Cerebellar cortex (tissue), 1 donor: ENCODE measurements at regions not wholly inside any gene's neighbourhood (a gene's known extent, or its start where the extent isn't known, plus 50 kb on each side); places are given as distances from the start of the nearest gene placed in this dataset.
A peak's percentile ranks its signal among the peaks of the same experiment; 100 is the strongest.
"Not testable (repeated sequence)": the region's sequence is repeated elsewhere in the genome, so short reads cannot be mapped to it uniquely, and the experiment has no call there.

Experiments
- DNase-seq: peaks from one replicate; pipeline ENCODE4 v3.0.0-alpha.2; 2015; ENCODE audit warnings: low spot score

DNA sequence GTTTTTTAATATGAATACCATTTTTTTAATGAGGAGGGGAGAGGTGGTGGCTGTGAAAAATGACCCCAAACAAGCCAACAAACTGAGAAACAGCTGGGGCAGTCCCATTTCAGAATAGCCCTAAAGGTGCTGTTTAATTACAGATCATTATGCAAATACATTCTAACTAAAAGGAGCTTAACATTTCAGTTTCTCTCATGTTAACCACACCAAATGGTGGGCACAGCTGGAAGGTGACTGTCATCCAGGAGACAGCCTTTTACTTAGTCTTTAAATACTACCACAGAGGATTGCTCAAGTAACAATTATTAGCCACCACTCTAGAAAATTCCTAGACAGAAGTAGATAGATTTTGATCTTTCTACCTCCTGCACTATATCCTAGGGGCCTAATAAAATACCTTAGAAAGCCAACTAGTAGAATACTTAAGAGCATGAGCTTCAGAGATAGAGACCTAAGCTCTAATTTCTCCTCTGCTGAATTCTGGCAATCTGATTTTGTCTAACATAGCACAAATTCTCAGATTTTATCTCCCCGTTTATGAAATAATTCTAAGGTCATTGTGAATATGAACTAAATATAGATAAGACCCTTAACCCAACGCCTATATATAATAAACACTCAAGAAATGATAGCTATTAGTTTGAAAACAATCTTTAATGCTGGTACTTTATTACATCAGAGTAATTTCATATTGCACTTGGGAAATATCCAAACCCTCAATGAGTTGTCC, 615.1 kb upstream of the NRSN1 start:
- no peak for DNase-seq

GRCh38 chr6:23511817-23512216, 614.2 kb upstream of the NRSN1 start:
- no peak for DNase-seq

GRCh38 chr6:23518294-23518693, 607.7 kb upstream of the NRSN1 start:
- no peak for DNase-seq

DNA sequence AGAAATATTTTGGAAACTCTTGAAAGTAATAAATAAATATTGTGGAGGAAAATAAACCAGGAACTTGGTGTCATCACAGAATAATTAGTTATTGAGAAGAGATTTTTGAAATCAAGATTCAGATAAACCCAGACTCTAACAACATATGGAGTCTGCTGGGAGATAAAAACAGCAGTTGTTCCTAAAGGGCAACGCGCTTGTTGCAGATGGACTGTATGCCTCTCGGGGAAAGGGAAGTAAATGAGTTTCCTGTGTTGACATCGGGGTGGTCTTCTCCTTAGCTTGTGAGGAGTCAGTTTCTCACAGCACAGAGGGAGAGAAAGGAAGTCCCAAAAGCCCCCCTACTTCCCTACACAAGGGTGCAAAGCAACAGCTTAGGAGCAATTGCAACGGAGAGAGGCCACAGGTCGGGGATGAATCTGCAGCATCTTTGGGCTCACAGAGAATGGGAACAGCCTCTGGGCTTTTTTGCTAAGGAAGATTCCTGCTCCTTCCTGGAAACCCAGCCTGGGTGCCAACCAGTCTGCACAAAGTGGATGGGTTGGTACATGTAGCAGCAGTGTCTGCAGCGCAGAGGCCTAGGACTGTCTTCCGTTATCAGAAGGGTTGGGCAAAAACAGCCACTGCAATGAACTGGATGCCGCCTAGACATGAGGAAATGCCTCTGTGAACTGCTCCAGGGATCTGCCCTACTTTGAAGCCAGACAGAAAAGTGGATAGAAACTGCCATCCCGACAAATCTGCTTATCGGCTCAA, 603.0 kb upstream of the NRSN1 start:
- DNase-seq: no peak

DNA sequence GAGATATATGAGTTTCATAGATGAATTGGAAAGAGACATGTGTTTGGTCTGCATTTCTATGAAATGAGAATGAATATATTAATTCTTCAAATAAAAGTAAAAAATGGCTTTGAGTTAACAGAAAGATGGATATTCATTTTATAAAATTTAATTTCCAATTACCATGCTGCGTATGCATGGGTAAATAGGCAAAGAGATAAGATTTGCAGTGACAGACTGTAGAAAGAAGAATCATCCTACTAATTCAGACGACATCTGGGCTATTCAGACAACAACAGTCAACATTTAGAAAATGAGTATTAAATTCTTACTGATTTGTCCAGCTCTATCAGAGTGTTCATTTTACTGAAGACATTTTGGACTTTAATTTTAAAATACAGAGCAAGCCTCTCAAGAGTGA, 602.2 kb upstream of the NRSN1 start:
- no peak for DNase-seq

DNA sequence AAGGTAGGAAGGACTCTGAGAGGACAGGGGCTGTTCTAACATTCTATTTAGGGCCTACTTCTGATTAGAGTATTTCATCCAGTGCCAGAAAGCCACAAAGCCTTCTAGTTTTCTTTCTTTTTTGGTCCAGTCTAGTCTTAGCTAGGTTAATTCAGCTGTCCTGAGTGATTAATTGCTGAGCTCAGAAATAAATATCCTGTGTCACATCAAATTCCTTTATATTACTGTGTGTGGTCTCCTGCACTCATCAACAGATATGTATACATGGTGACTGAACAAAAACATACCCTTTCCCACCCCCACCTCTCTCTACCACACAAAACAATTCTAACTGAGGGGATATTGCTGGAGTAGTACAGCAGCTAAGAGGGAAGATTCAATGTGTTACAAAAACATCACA, 601.5 kb upstream of the NRSN1 start:
- DNase-seq: no peak

DNA sequence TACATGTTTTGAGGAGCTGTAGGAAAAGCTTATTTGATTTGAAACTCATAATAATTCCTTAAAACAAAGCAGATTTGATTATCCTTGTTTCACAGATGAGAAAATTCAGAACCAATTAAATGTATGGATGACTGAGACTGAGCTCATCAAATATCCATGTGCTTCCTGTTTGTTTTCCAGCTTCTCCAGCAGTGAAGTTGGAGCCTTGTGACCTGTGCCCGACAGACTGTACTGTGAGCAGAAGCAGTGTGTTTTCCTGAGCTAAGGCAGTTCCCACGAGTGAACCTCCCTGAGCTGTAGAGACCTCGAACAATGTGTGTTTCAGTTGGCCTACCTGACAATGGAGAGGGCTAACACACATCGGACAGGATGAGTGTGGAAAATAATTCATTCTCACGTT, 599.5 kb upstream of the NRSN1 start:
- DNase-seq: no peak

DNA sequence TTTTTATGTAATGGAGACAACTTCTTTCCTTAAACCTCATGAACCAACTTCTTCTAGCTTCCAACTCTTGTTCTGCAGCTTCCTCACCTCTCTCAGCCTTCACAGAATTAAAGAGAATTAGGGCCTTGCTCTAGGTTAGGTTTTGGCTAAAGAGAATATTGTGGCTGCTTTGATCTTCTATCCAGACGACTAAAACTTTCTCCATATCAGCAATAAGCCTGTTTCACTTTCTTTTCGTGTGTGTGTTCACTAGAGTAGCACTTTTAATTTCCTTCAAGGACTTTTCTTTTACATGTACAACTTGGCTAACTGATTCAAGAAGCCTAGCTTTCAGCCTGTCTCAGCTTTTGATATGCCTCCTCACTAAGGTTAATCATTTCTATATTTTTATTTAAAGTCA, 596.1 kb upstream of the NRSN1 start:
- no peak for DNase-seq

DNA sequence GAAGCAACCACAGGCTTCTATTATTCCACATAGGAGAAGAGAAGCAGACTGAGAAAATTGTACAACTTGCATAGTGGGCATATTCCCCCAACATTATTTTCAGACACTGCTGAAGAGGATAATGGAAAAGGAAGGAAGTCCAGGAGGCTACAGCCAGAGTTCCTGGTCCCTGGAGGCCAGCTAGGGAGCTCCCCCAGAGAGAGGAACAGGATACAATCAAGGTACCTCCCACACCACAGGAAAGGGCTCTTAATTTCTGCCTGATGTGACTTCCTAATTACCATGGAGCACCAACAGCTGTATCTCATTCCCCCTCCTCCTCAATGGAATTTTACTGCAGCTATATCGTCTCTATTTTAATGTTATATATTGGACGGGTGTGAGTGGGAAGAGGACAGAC, 594.3 kb upstream of the NRSN1 start:
- DNase-seq: no peak

- no peak for DNase-seq
Measured at GRCh38 chr6:23532227-23532626, 593.8 kb upstream of the NRSN1 start.

- peak; percentile 2 for DNase-seq
Measured at GRCh38 chr6:23533311-23533710, 592.7 kb upstream of the NRSN1 start.

- DNase-seq: peak; percentile 91
Measured at GRCh38 chr6:23533944-23534343, 592.1 kb upstream of the NRSN1 start.

- DNase-seq: no peak
Measured at GRCh38 chr6:23534351-23534750, 591.7 kb upstream of the NRSN1 start.

DNA sequence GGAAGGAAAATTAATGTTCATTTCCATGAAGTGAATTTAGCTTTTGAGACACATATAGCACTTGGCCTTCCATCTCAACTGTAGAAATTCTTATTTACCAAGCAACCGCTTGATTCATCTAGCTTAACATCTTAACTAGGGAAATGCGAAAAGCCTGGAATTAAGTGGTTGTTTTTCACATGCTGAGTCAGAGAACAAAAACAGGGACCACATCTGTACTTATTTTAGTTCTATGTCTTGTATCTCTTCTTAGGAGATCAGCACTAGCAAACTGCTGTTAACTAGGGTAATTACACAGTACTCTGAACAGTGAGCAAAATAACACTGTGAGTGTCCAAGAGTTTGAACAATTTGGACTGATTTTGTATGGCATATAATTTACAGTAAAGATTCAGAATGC, 590.9 kb upstream of the NRSN1 start:
- DNase-seq: no peak

DNA sequence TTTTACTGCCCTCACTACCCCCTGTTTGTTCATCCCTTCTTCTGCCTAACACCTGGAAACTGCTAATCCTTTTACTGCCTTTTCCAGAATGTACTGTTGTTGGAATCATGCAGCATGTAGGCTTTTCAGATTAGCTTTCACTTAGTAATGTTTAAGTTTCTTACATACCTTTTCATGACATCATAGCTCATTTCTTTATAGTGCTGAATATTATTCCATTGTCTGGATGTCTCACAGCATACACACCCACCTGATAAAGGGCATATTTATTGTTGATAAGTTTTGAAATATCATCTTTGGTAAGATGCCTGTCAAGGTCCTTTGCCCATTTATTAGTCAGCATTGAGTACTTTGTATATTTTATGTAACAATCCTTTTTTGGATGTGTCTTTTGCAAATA, 588.2 kb upstream of the NRSN1 start:
- DNase-seq: no peak

DNA sequence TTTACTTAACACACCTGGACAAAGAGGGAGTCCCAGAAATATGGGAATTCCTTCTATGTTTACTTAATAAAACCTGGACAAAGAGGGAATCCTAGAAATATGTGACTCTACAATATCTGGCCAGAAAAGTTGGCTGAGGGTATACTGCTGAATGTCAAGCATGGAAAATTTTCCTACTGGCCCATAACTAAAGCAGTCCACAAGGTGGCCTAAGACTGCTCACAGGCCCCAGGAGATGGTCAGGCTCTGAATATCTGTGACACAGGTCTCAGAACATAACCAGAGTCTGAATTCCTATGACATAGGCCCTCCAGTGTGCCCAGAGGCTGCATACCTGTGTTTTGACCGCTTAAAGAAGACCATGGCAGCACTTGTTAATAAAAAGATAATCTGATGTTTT, 578.2 kb upstream of the NRSN1 start:
- no peak for DNase-seq

- DNase-seq: not testable (repeated sequence)
Measured at GRCh38 chr6:23554953-23555352, 571.1 kb upstream of the NRSN1 start.

DNA sequence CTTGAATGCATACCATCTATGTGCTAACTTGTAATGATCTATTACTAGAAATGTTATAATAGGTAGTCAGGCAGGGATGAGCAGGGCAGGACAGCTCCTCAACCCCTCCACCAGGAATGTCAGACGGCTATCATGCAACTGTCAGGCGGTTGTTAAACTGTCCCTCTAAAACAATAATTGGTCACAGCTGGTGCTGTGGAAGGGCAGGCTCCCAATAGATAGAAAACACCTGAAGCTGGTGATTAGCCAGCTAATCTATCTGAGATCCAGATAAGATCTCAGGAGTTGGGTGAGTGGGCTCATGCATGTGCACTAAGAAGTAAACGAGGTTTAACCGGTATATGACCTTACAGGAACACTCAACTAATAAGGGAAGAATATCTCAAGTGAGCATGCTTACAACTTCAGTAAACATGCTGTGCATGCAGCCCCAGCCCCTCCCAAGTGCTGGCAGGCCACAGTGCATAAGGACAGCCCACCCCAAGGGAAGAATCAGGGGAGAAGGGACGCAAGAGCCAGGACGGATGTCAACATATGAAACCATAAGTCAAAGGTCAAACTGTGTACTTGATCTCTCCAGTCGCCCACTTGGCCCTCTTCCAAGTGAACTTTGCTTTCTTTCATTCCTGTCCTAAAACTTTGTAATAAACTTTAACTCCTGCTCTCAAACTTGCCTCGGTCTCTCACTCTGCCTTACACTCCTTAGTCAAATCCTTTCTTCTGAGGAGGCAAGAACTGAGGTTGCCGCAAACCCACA, 566.2 kb upstream of the NRSN1 start:
- DNase-seq: no peak

GRCh38 chr6:23561732-23562131, 564.3 kb upstream of the NRSN1 start:
- no peak for DNase-seq

DNA sequence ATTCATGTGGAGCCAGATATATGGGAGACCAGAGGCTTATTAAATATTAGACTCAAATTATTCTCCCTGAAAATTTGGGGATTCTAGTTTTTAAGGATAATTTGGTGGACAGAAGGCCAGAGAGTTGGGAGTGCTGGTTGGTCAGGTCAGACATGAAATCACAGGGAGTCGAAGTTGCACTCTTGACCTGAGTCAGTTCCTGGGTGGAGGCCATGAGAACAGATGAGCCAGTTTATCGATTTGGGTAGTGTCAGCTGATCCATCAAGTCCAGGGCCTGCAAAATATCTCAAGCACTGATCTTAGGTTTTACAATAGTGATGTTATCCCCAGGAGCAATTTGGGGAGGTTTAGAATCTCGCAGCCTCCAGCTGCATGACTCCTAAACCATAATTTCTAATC, 563.5 kb upstream of the NRSN1 start:
- DNase-seq: no peak

DNA sequence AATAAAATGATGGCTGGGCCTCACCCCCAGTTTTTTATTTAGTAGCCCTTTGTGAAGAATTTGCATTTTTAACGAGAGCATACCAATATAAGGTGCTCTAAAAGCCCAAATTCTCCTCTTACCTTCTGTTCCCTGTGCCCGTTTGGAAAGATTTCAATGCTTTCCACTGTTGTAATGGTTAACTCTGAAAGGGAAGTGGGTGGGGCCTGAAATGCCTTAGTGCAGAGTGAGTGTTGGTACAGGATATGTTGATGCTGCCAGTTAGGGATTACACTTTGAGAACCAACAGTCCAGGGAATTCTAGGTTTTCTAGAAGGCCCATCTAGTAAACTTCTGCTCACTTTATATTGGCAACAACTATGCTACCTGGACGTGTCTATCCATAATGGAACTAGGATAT, 562.7 kb upstream of the NRSN1 start:
- DNase-seq: no peak

GRCh38 chr6:23566418-23566817, 559.6 kb upstream of the NRSN1 start:
- DNase-seq: no peak

- DNase-seq: no peak
Measured at GRCh38 chr6:23568292-23568691, 557.7 kb upstream of the NRSN1 start.
